HCT116 (cell line): ENCODE measurements at regions not wholly inside any gene's neighbourhood (a gene's known extent, or its start where the extent isn't known, plus 50 kb on each side); places are given as distances from the start of the nearest gene placed in this dataset.

Source experiments
- CBX3 ChIP-seq: IDR thresholded peaks from 2 replicates; pipeline ENCODE4 v1.6.1; 2012; ENCODE audit warnings: low read depth
- CTCF ChIP-seq, 3 experiments: fragments of 200-600 bp in 1 of 3; sonication (generic) in 1 of 3; IDR thresholded peaks in 2 of 3; conservative IDR thresholded peaks in 1 of 3; 2 replicates each; pipeline ENCODE4 v1.5.1; 2012 to 2017; ENCODE audit warnings: low read depth in 2 of 3, low read length in 2 of 3, antibody characterized with exemption in 1 of 3, borderline replicate concordance in 1 of 3, control low read depth in 1 of 3, mild to moderate bottlenecking in 1 of 3, mixed read lengths in 1 of 3, mixed run types in 1 of 3, moderate library complexity in 1 of 3; ENCODE audit not compliant: insufficient read depth in 1 of 3
- EZH2 ChIP-seq: fragments of 200-600 bp; sonication (generic); IDR thresholded peaks from 2 replicates; pipeline ENCODE4 v1.6.1; 2017; ENCODE audit warnings: antibody characterized with exemption, mixed run types
- EZH2phosphoT487 ChIP-seq: fragments of 200-600 bp; IDR thresholded peaks from 2 replicates; pipeline ENCODE4 v1.6.1; 2018; ENCODE audit warnings: antibody characterized with exemption, borderline replicate concordance
- FOSL1 ChIP-seq: IDR thresholded peaks from 2 replicates; pipeline ENCODE4 v1.6.1; 2012; ENCODE audit warnings: low read depth
- JUND ChIP-seq: IDR thresholded peaks from 2 replicates; pipeline ENCODE4 v1.6.1; 2012
- POLR2A ChIP-seq: IDR thresholded peaks from 2 replicates; pipeline ENCODE4 v1.7.0; 2011; ENCODE audit warnings: borderline replicate concordance; ENCODE audit not compliant: insufficient read depth, insufficient read length; ENCODE audit errors: extremely low read depth
- POLR2AphosphoS5 ChIP-seq: IDR thresholded peaks from 2 replicates; pipeline ENCODE4 v1.6.1; 2011; ENCODE audit warnings: mild to moderate bottlenecking, low read depth, low read length, moderate library complexity
- RAD21 ChIP-seq: IDR thresholded peaks from 2 replicates; pipeline ENCODE4 v1.6.1; 2012; ENCODE audit warnings: low read depth, mild to moderate bottlenecking
- TCF7L2 ChIP-seq: IDR thresholded peaks from 2 replicates; pipeline ENCODE4 v1.7.0; 2011; ENCODE audit warnings: borderline replicate concordance, inconsistent platforms; ENCODE audit not compliant: insufficient read depth, insufficient read length; ENCODE audit errors: extremely low read depth
- YY1 ChIP-seq: IDR thresholded peaks from 2 replicates; pipeline ENCODE4 v1.6.1; 2011; ENCODE audit warnings: low read length, low read depth, moderate library complexity, mild to moderate bottlenecking; ENCODE audit not compliant: insufficient replicate concordance; ENCODE audit errors: extremely low read depth
- ZFX ChIP-seq: fragments of 450-650 bp; IDR thresholded peaks from 2 replicates; pipeline ENCODE4 v1.6.1; 2017
- TF ChIP-seq, protein P1 (sequence below): IDR thresholded peaks from 2 replicates; pipeline ENCODE4 v1.6.1; 2012; ENCODE audit warnings: low read depth

- no peak for TF ChIP-seq FOSL1
- no peak for TF ChIP-seq JUND
- no peak for TF ChIP-seq POLR2AphosphoS5
- no peak for TF ChIP-seq EZH2phosphoT487
- TF ChIP-seq POLR2A = no peak
- TF ChIP-seq ZFX = no peak
- TF ChIP-seq CTCF (IDR thresholded peaks at IDR 0.05 in 2 of 3, conservative IDR thresholded peaks at IDR 0.05 in 1 of 3; ENCODE audit: borderline replicate concordance in 1 of 3, insufficient read depth in 1 of 3, low read depth in 2 of 3, low read length in 2 of 3) = no peak
- no peak for TF ChIP-seq EZH2
- no peak for TF ChIP-seq CBX3
- TF ChIP-seq, protein P1, sequence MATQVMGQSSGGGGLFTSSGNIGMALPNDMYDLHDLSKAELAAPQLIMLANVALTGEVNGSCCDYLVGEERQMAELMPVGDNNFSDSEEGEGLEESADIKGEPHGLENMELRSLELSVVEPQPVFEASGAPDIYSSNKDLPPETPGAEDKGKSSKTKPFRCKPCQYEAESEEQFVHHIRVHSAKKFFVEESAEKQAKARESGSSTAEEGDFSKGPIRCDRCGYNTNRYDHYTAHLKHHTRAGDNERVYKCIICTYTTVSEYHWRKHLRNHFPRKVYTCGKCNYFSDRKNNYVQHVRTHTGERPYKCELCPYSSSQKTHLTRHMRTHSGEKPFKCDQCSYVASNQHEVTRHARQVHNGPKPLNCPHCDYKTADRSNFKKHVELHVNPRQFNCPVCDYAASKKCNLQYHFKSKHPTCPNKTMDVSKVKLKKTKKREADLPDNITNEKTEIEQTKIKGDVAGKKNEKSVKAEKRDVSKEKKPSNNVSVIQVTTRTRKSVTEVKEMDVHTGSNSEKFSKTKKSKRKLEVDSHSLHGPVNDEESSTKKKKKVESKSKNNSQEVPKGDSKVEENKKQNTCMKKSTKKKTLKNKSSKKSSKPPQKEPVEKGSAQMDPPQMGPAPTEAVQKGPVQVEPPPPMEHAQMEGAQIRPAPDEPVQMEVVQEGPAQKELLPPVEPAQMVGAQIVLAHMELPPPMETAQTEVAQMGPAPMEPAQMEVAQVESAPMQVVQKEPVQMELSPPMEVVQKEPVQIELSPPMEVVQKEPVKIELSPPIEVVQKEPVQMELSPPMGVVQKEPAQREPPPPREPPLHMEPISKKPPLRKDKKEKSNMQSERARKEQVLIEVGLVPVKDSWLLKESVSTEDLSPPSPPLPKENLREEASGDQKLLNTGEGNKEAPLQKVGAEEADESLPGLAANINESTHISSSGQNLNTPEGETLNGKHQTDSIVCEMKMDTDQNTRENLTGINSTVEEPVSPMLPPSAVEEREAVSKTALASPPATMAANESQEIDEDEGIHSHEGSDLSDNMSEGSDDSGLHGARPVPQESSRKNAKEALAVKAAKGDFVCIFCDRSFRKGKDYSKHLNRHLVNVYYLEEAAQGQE = no peak
- no peak for TF ChIP-seq TCF7L2
- no peak for TF ChIP-seq YY1
- TF ChIP-seq RAD21 = no peak
Measured at GRCh38 chr3:78077178-78077577, 1037.3 kb downstream of the ROBO2 start.
